Erythroblast (primary cell): ENCODE measurements at regions not wholly inside any gene's neighbourhood (a gene's known extent, or its start where the extent isn't known, plus 50 kb on each side); places are given as distances from the start of the nearest gene placed in this dataset.

ENCODE experiments used
- GATA1 ChIP-seq: IDR thresholded peaks from 2 replicates; pipeline ENCODE4 v1.6.1; 2011; ENCODE audit warnings: low read depth, mild to moderate bottlenecking, control low read depth, low read length, moderate library complexity
- POLR2A ChIP-seq: IDR thresholded peaks from 2 replicates; pipeline ENCODE4 v1.6.1; 2011; ENCODE audit warnings: mild to moderate bottlenecking, low read length

- TF ChIP-seq POLR2A (no peak), GATA1 (no peak)
Measured at GRCh38 chr15:36371509-36371908, 207.9 kb upstream of the CDIN1 start.
